HepG2 (cell line): ENCODE measurements at regions not wholly inside any gene's neighbourhood (a gene's known extent, or its start where the extent isn't known, plus 50 kb on each side); places are given as distances from the start of the nearest gene placed in this dataset.

Experiments used
- ATAC-seq: fragments of 200-7000 bp; cut with Tn5 transposase; 3 replicates; pipeline ENCODE4 v1.9.1; 2020; ENCODE audit warnings: mild to moderate bottlenecking, moderate library complexity
- BruUV-seq: library from RNA; stranded (reverse); fragments of 400-500 nt; replicated peaks from 2 replicates; lab custom pipeline; 2021; lab: Mats Ljungman, UMichigan
- CTCF ChIA-PET: fragments of 300-600 bp; formaldehyde crosslinking; extraction: SDS; loops from one replicate; lab custom pipeline; 2021; ENCODE audit warnings: low total read pairs, inconsistent platforms, low intra/inter-chr PET ratio; lab: Yijun Ruan, JAX
- POLR2A ChIA-PET: fragments of 350-600 bp; sonication (Branson Sonifier 250); formaldehyde crosslinking; loops from one replicate; lab custom pipeline; 2020; ENCODE audit warnings: antibody characterized with exemption, inconsistent platforms; lab: Yijun Ruan, JAX
- DNase-seq: peaks from one replicate; pipeline ENCODE4 v3.0.0-alpha.2; 2015; ENCODE audit warnings: low spot score
- FAIRE-seq: peaks from 3 replicates; lab custom pipeline; 2011; peaks lifted over from hg19 to GRCh38; lab: Jason Lieb, UNC
- H2AFZ ChIP-seq: one replicate; pipeline ENCODE4 v1.6.1; 2011; ENCODE audit warnings: low read length, inconsistent platforms
- H3K27ac ChIP-seq: fragments of 300-600 bp; 3 replicates; pipeline ENCODE4 v1.8.0; 2011; ENCODE audit warnings: mixed run types, mild to moderate bottlenecking, mixed read lengths, low read length, inconsistent platforms; ENCODE audit not compliant: insufficient read depth; ENCODE audit errors: extremely low read length
- H3K27me3 ChIP-seq, 2 experiments: fragments of 200-600 bp in 1 of 2; 2 replicates in 1 of 2; 3 replicates in 1 of 2; pipeline versions ENCODE4 v1.6.0 to v1.8.0; 2011; ENCODE audit warnings: low read length in 2 of 2, mild to moderate bottlenecking in 2 of 2, moderate library complexity in 2 of 2, inconsistent platforms in 1 of 2; ENCODE audit not compliant: insufficient read depth in 2 of 2, control insufficient read depth in 1 of 2
- H3K36me3 ChIP-seq, 2 experiments: fragments of 200-600 bp in 1 of 2; replicated peaks in 1 of 2; 2 replicates in 1 of 2; 3 replicates in 1 of 2; pipeline versions ENCODE4 v1.5.1 to v1.8.0; 2011; ENCODE audit warnings: low read length in 2 of 2, inconsistent platforms in 1 of 2; ENCODE audit not compliant: insufficient read depth in 2 of 2, control insufficient read depth in 1 of 2
- H3K4me1 ChIP-seq: 2 replicates; pipeline ENCODE4 v1.5.1; 2012; ENCODE audit warnings: low read length, inconsistent platforms; ENCODE audit not compliant: insufficient read depth
- H3K4me2 ChIP-seq: 2 replicates; pipeline ENCODE4 v1.6.0; 2011; ENCODE audit warnings: low read depth, low read length, inconsistent platforms
- H3K4me3 ChIP-seq, 3 experiments: fragments of 200-600 bp in 1 of 3; sonication (generic), shearing (Covaris generic) in 1 of 3; replicated peaks in 1 of 3; 2 replicates each; pipeline ENCODE4 v1.5.1; 2011 to 2016; ENCODE audit warnings: low read length in 3 of 3, inconsistent platforms in 2 of 3, low read depth in 2 of 3, mild to moderate bottlenecking in 2 of 3, control low read depth in 1 of 3, mixed read lengths in 1 of 3; ENCODE audit not compliant: insufficient read depth in 1 of 3
- H3K79me2 ChIP-seq: one replicate; pipeline ENCODE4 v1.6.1; 2011; ENCODE audit warnings: low read length, inconsistent platforms; ENCODE audit not compliant: insufficient read depth
- H3K9ac ChIP-seq: 2 replicates; pipeline ENCODE4 v1.6.0; 2011; ENCODE audit warnings: mild to moderate bottlenecking, low read depth, low read length, inconsistent platforms; ENCODE audit not compliant: insufficient read depth
- H3K9me3 ChIP-seq: 2 replicates; pipeline ENCODE4 v1.5.1; 2012; ENCODE audit warnings: mild to moderate bottlenecking, low read length
- H4K20me1 ChIP-seq: 2 replicates; pipeline ENCODE4 v1.6.0; 2011; ENCODE audit warnings: inconsistent platforms, mild to moderate bottlenecking, low read length, moderate library complexity; ENCODE audit not compliant: insufficient read depth
- ATF7 ChIP-seq, 2 experiments: fragments of 450-650 bp in 1 of 2; sonication (generic) in 1 of 2; formaldehyde crosslinking in 1 of 2; IDR thresholded peaks; 2 replicates each; pipeline versions ENCODE4 v1.4.0 to v1.6.1; 2016 to 2020; ENCODE audit warnings: antibody characterized with exemption in 1 of 2, mild to moderate bottlenecking in 1 of 2, missing genetic modification reagents in 1 of 2
- ATM ChIP-seq: fragments of 450-650 bp; IDR thresholded peaks from 2 replicates; pipeline ENCODE4 v1.7.1; 2017; ENCODE audit warnings: mild to moderate bottlenecking, borderline replicate concordance
- CREB1 ChIP-seq, 2 experiments: fragments of 450-650 bp in 1 of 2; IDR thresholded peaks; 2 replicates each; pipeline ENCODE4 v1.6.1; 2016 to 2017; ENCODE audit warnings: control low read depth in 1 of 2, mild to moderate bottlenecking in 1 of 2, missing compliant biosample characterization in 1 of 2, missing genetic modification characterization in 1 of 2
- EP300 ChIP-seq, 3 experiments: sonication (generic) in 1 of 3; formaldehyde crosslinking in 1 of 3; IDR thresholded peaks; 2 replicates each; pipeline versions ENCODE4 v1.5.1 to v1.6.1; 2011 to 2020; ENCODE audit warnings: low read depth in 2 of 3, low read length in 2 of 3, borderline replicate concordance in 1 of 3, improper control_type of control experiment in 1 of 3, mild to moderate bottlenecking in 1 of 3, missing genetic modification reagents in 1 of 3, moderate library complexity in 1 of 3
- KAT8 ChIP-seq: IDR thresholded peaks from 2 replicates; pipeline ENCODE4 v1.6.1; 2016; ENCODE audit warnings: missing genetic modification reagents, missing compliant biosample characterization
- NFYC ChIP-seq: IDR thresholded peaks from 2 replicates; pipeline ENCODE4 v1.6.1; 2016; ENCODE audit warnings: missing genetic modification reagents, missing compliant biosample characterization
- NR2C2 ChIP-seq: sonication (generic); formaldehyde crosslinking; IDR thresholded peaks from 2 replicates; pipeline ENCODE4 v1.4.0; 2020; ENCODE audit warnings: missing genetic modification reagents, mild to moderate bottlenecking, moderate library complexity, borderline replicate concordance
- RFX5 ChIP-seq: IDR thresholded peaks from 2 replicates; pipeline ENCODE4 v1.6.1; 2011; ENCODE audit warnings: low read depth, low read length, improper control_type of control experiment
- SATB2 ChIP-seq: sonication (generic); formaldehyde crosslinking; IDR thresholded peaks from 2 replicates; pipeline ENCODE4 v1.5.0; 2020; ENCODE audit warnings: missing genetic modification reagents
- SMARCE1 ChIP-seq: fragments of 450-650 bp; IDR thresholded peaks from 2 replicates; pipeline ENCODE4 v1.6.1; 2017; ENCODE audit warnings: borderline replicate concordance
- SP1 ChIP-seq, 2 experiments: fragments of 450-650 bp in 1 of 2; sonication (generic) in 1 of 2; formaldehyde crosslinking in 1 of 2; IDR thresholded peaks; 2 replicates each; pipeline versions ENCODE4 v1.4.0 to v1.6.1; 2016 to 2020; ENCODE audit warnings: missing genetic modification reagents in 1 of 2
- ZBTB49 ChIP-seq: sonication (generic); formaldehyde crosslinking; IDR thresholded peaks from 2 replicates; pipeline ENCODE4 v1.4.0; 2020; ENCODE audit warnings: missing genetic modification reagents, borderline replicate concordance
- ZNF569 ChIP-seq: sonication (generic); formaldehyde crosslinking; IDR thresholded peaks from 2 replicates; pipeline ENCODE4 v1.5.0; 2020; ENCODE audit warnings: mild to moderate bottlenecking, missing genetic modification reagents, moderate library complexity, borderline replicate concordance
- WGBS: methylation state at CpG from one replicate; pipeline ENCODE4 v1.1.6; 2017; ENCODE audit warnings: low lambda C conversion rate; 5-methylcytosine and 5-hydroxymethylcytosine counted together
- in situ Hi-C: cut with HindIII; loops from 2 replicates; pipeline ENCODE4 v1.10.0; 2017; ENCODE audit warnings: low pct_unique_long_range_greater_than_20kb; ENCODE audit not compliant: extremely low pct_ligation_motif_present
- intact Hi-C: fragments of 100-400 bp; cut with micrococcal nuclease; formaldehyde crosslinking; loops from one replicate; pipeline ENCODE4 v1.10.0; 2022; ENCODE audit not compliant: unreplicated experiment
- TF ChIP-seq, protein P1 (sequence below): sonication (generic); formaldehyde crosslinking; IDR thresholded peaks from 2 replicates; pipeline ENCODE4 v1.5.1; 2020; ENCODE audit warnings: mild to moderate bottlenecking, missing genetic modification reagents, moderate library complexity
- TF ChIP-seq, protein P2 (sequence below): sonication (generic); formaldehyde crosslinking; IDR thresholded peaks from 2 replicates; pipeline ENCODE4 v1.8.1; 2023; ENCODE audit warnings: mild to moderate bottlenecking, missing genetic modification reagents, borderline replicate concordance

DNA sequence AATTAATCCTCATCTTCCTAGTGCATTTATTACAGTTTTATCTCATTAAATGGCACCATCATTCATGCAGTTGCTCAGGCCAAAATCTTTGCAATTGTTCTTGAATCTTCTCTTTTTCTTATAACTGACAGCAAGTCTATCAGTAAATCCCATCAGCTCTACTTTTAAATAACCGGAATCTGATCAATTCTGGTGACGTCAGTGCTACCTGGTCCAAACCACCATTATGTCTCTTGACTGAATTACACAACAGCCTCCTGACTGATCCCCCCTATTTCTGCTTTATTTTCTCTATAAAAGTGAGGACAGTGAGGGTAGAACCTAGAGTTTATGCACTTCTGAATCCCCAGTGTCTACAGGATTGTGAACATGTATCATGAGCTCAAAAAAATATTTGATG, 787.4 kb downstream of the AACS start:
- Histone ChIP-seq H4K20me1 (no peaks in the 10 kb centered on the region), H3K9me3 (peaks cover 11% of the 10 kb centered on the region; the same call in 1 of the 2 replicates), H3K9ac (no peak overlapping the region), H3K79me2 (no peaks in the 10 kb centered on the region), H3K4me3 (no peak overlapping the region), H3K27ac (no peak overlapping the region), H3K36me3 (no peaks in the 10 kb centered on the region), H3K4me1 (no peaks in the 10 kb centered on the region), H2AFZ (no peak overlapping the region), H3K4me2 (no peak overlapping the region), H3K27me3 (no peaks in the 10 kb centered on the region)
- TF ChIP-seq EP300 (IDR thresholded peaks at IDR 0.05; ENCODE audit: low read depth in 2 of 2, low read length in 2 of 2) (no peak), EP300 (CRISPR knock-in tag; IDR thresholded peaks at IDR 0.05; ENCODE audit: borderline replicate concordance) (no peak), ATM (no peak), RFX5 (no peak), ATF7 (IDR thresholded peaks at IDR 0.05) (peak; percentile 70), ATF7 (CRISPR knock-in tag; IDR thresholded peaks at IDR 0.05) (no peak), SMARCE1 (no peak), NFYC (CRISPR knock-in tag) (no peak), ZNF569 (no peak), ZBTB49 (CRISPR knock-in tag) (no peak), CREB1 (IDR thresholded peaks at IDR 0.05) (peak; percentile 87), CREB1 (CRISPR knock-in tag; IDR thresholded peaks at IDR 0.05) (no peak), SP1 (IDR thresholded peaks at IDR 0.05) (no peak), SP1 (CRISPR knock-in tag; IDR thresholded peaks at IDR 0.05) (no peak), KAT8 (no peak), SATB2 (no peak), NR2C2 (CRISPR knock-in tag) (no peak)
- TF ChIP-seq, protein P1, sequence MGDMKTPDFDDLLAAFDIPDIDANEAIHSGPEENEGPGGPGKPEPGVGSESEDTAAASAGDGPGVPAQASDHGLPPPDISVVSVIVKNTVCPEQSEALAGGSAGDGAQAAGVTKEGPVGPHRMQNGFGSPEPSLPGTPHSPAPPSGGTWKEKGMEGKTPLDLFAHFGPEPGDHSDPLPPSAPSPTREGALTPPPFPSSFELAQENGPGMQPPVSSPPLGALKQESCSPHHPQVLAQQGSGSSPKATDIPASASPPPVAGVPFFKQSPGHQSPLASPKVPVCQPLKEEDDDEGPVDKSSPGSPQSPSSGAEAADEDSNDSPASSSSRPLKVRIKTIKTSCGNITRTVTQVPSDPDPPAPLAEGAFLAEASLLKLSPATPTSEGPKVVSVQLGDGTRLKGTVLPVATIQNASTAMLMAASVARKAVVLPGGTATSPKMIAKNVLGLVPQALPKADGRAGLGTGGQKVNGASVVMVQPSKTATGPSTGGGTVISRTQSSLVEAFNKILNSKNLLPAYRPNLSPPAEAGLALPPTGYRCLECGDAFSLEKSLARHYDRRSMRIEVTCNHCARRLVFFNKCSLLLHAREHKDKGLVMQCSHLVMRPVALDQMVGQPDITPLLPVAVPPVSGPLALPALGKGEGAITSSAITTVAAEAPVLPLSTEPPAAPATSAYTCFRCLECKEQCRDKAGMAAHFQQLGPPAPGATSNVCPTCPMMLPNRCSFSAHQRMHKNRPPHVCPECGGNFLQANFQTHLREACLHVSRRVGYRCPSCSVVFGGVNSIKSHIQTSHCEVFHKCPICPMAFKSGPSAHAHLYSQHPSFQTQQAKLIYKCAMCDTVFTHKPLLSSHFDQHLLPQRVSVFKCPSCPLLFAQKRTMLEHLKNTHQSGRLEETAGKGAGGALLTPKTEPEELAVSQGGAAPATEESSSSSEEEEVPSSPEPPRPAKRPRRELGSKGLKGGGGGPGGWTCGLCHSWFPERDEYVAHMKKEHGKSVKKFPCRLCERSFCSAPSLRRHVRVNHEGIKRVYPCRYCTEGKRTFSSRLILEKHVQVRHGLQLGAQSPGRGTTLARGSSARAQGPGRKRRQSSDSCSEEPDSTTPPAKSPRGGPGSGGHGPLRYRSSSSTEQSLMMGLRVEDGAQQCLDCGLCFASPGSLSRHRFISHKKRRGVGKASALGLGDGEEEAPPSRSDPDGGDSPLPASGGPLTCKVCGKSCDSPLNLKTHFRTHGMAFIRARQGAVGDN (CRISPR knock-in tag): no peak
- TF ChIP-seq, protein P2, sequence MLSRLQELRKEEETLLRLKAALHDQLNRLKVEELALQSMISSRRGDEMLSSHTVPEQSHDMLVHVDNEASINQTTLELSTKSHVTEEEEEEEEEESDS (CRISPR knock-in tag): no peak
- POLR2A ChIA-PET: no interaction called here
- FAIRE-seq: no peak
- WGBS: 2% methylated on average over 2 of the region's 2 CpGs
- intact Hi-C loops: no loop called here
- no TSS peak for BruUV-seq
- CTCF ChIA-PET: no interaction called here
- DNase-seq: no peak
- no peak for ATAC-seq
- in situ Hi-C loops: no loop called here
